ENCODE measurements at regions not wholly inside any gene's neighbourhood (a gene's known extent, or its start where the extent isn't known, plus 50 kb on each side); places are given as distances from the start of the nearest gene placed in this dataset.

- no peak overlapping the region for H3K27ac ChIP-seq
- TF ChIP-seq ZFX (IDR thresholded peaks at IDR 0.05), result no peak
- TF ChIP-seq, protein P1, sequence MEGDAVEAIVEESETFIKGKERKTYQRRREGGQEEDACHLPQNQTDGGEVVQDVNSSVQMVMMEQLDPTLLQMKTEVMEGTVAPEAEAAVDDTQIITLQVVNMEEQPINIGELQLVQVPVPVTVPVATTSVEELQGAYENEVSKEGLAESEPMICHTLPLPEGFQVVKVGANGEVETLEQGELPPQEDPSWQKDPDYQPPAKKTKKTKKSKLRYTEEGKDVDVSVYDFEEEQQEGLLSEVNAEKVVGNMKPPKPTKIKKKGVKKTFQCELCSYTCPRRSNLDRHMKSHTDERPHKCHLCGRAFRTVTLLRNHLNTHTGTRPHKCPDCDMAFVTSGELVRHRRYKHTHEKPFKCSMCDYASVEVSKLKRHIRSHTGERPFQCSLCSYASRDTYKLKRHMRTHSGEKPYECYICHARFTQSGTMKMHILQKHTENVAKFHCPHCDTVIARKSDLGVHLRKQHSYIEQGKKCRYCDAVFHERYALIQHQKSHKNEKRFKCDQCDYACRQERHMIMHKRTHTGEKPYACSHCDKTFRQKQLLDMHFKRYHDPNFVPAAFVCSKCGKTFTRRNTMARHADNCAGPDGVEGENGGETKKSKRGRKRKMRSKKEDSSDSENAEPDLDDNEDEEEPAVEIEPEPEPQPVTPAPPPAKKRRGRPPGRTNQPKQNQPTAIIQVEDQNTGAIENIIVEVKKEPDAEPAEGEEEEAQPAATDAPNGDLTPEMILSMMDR (conservative IDR thresholded peaks at IDR 0.05), result no peak
These were observed 101.1 kb upstream of the DAP start for GRCh38 chr5:10862085-10862484.

GRCh38 chr5:10861423-10861790, 100.4 kb upstream of the DAP start:
- no peak for TF ChIP-seq ZFX (IDR thresholded peaks at IDR 0.05)
- TF ChIP-seq, protein P1 (conservative IDR thresholded peaks at IDR 0.05), result no peak
- no peak overlapping the region for H3K27ac ChIP-seq

- no peak overlapping the region for H3K27ac ChIP-seq
- no peak for TF ChIP-seq ZFX (IDR thresholded peaks at IDR 0.05)
- TF ChIP-seq, protein P1 (conservative IDR thresholded peaks at IDR 0.05), result no peak
These were observed 99.8 kb upstream of the DAP start for GRCh38 chr5:10860645-10861422.

DNA sequence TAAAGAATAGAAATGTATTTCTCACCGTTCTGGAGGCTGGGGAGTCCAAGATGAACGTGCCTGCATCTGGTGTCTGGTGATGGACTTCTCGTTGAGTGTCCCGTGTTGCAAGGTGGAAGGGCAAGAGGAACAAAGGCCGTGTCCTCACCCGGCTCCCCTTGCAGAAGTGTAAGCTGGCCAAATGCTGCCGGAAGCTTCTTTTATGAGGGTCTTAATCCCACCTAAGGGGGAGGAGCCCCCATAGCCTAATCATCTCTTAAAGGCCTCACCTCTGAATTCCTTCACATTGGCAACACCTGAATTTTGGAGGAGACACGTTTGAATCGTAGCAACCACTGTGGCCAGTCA, 99.1 kb upstream of the DAP start:
- TF ChIP-seq, protein P1 (conservative IDR thresholded peaks at IDR 0.05), result no peak
- no peak for TF ChIP-seq ZFX (IDR thresholded peaks at IDR 0.05)
- no peak overlapping the region for H3K27ac ChIP-seq

GRCh38 chr5:10859393-10860195, 98.6 kb upstream of the DAP start:
- no peak for TF ChIP-seq ZFX (IDR thresholded peaks at IDR 0.05)
- TF ChIP-seq, protein P1 (conservative IDR thresholded peaks at IDR 0.05), result no peak
- H3K27ac ChIP-seq, result no peak overlapping the region

GRCh38 chr5:10858945-10859344, 97.9 kb upstream of the DAP start:
- TF ChIP-seq, protein P1 (conservative IDR thresholded peaks at IDR 0.05), result no peak
- TF ChIP-seq ZFX (IDR thresholded peaks at IDR 0.05), result no peak
- H3K27ac ChIP-seq, result no peak overlapping the region

GRCh38 chr5:10858307-10858706, 97.3 kb upstream of the DAP start:
- TF ChIP-seq ZFX (IDR thresholded peaks at IDR 0.05), result no peak
- TF ChIP-seq, protein P1 (conservative IDR thresholded peaks at IDR 0.05), result no peak

More at GRCh38 chr5:10858307-10858706, 97.3 kb upstream of the DAP start:
- no peak overlapping the region for H3K27ac ChIP-seq
